ENCODE measurements at regions not wholly inside any gene's neighbourhood (a gene's known extent, or its start where the extent isn't known, plus 50 kb on each side); places are given as distances from the start of the nearest gene placed in this dataset.

DNA sequence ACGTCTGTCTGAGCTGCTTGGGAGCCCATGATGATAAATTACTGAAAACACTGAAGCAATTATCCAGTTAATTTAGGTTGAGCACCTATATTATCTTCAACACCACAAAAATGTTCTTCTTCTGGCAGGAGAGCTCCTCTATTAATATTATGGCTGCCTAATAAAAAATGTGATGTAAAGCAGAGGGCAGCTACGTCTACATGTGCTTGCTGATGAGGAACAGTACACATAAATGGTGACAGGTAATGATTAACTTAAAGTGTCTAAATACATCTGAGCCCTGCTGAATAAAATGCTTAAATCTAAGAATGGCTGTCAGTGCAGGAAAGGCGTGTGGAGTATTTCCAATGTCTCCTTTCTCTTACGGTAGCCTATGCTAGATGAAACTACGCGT, 131.3 kb upstream of the NR3C1 start (continued):
- TF ChIP-seq MAX (CRISPR knock-in tag; IDR thresholded peaks at IDR 0.05) (no peak), MLX (CRISPR knock-in tag; IDR thresholded peaks at IDR 0.05) (no peak)

GRCh38 chr5:143533978-143534760, 130.7 kb upstream of the NR3C1 start:
- Mint-ChIP-seq H3K4me3 (no peak overlapping the region), H3K36me3 (0 out of 2 replicates have a peak, but pooled peaks cover under 1% of the 10 kb centered on the region), H3K27me3 (ENCODE audit: low read depth) (no peaks in the 10 kb centered on the region; the same call in 1 of the 2 replicates), H3K9me3 (peaks cover 13% of the 10 kb centered on the region; the same call in 1 of the 2 replicates), H3K27ac (no peak overlapping the region), H3K4me1 (no peaks in the 10 kb centered on the region)
- ATAC-seq (no peak), DNase-seq (ENCODE audit: low spot score) (no peak)
- ChIA-PET CTCF (no interaction called here), POLR2A (no interaction called here)
- TF ChIP-seq, protein P1, sequence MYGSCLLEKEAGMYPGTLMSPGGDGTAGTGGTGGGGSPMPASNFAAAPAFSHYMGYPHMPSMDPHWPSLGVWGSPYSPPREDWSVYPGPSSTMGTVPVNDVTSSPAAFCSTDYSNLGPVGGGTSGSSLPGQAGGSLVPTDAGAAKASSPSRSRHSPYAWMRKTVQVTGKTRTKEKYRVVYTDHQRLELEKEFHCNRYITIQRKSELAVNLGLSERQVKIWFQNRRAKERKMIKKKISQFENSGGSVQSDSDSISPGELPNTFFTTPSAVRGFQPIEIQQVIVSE (CRISPR knock-in tag; IDR thresholded peaks at IDR 0.05; ENCODE audit: borderline replicate concordance), result no peak
- TF ChIP-seq ZNF121 (CRISPR knock-in tag; IDR thresholded peaks at IDR 0.05) (no peak), SMAD3 (CRISPR knock-in tag; IDR thresholded peaks at IDR 0.05; ENCODE audit: borderline replicate concordance) (no peak), RELA (CRISPR knock-in tag; IDR thresholded peaks at IDR 0.05; ENCODE audit: borderline replicate concordance) (no peak), IRF1 (CRISPR knock-in tag; IDR thresholded peaks at IDR 0.05) (no peak)

DNA sequence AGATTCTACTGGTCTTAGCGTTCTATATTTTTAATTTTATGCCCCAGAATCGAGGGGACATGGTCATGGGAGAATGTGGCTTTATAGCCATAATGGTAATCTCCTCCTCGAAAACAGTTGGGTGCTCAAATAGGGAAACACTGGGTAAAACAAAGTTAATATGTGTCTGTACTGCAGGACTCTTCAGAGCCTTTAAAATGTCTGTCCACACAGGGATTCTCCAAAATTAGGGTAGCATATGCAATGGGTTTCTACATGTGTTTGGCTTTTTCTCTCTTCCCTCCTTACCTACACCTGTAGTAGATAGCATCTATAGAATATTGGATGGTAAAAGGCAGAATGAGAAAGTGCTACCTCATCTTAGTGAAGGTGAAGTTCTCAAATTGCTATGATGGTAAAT, 130.0 kb upstream of the NR3C1 start:
- H3K4me3 Mint-ChIP-seq, result no peak overlapping the region
- no peak overlapping the region for H3K27ac Mint-ChIP-seq
- ChIA-PET POLR2A (no interaction called here), CTCF (no interaction called here)
- ATAC-seq (no peak), DNase-seq (ENCODE audit: low spot score) (no peak)
- no peaks in the 10 kb centered on the region for H3K36me3 Mint-ChIP-seq
- H3K27me3 Mint-ChIP-seq (ENCODE audit: low read depth), result no peaks in the 10 kb centered on the region; the same call in 1 of the 2 replicates
- peaks cover 9% of the 10 kb centered on the region; the same call in 1 of the 2 replicates for H3K9me3 Mint-ChIP-seq
- no peaks in the 10 kb centered on the region for H3K4me1 Mint-ChIP-seq
- TF ChIP-seq ZNF121 (CRISPR knock-in tag; IDR thresholded peaks at IDR 0.05) (no peak), SP1 (CRISPR knock-in tag; conservative IDR thresholded peaks at IDR 0.05) (no peak), NFE2L1 (CRISPR knock-in tag; IDR thresholded peaks at IDR 0.05) (no peak), ZNF532 (CRISPR knock-in tag; IDR thresholded peaks at IDR 0.05; ENCODE audit: borderline replicate concordance) (no peak), FOXP1 (CRISPR knock-in tag; IDR thresholded peaks at IDR 0.05; ENCODE audit: borderline replicate concordance) (no peak), ATF6 (CRISPR knock-in tag; IDR thresholded peaks at IDR 0.05) (no peak), ZNF416 (CRISPR knock-in tag; IDR thresholded peaks at IDR 0.05) (no peak), RORB (CRISPR knock-in tag; IDR thresholded peaks at IDR 0.05) (no peak), ELF4 (CRISPR knock-in tag; IDR thresholded peaks at IDR 0.05; ENCODE audit: low read depth) (no peak)
- TF ChIP-seq, protein P2, sequence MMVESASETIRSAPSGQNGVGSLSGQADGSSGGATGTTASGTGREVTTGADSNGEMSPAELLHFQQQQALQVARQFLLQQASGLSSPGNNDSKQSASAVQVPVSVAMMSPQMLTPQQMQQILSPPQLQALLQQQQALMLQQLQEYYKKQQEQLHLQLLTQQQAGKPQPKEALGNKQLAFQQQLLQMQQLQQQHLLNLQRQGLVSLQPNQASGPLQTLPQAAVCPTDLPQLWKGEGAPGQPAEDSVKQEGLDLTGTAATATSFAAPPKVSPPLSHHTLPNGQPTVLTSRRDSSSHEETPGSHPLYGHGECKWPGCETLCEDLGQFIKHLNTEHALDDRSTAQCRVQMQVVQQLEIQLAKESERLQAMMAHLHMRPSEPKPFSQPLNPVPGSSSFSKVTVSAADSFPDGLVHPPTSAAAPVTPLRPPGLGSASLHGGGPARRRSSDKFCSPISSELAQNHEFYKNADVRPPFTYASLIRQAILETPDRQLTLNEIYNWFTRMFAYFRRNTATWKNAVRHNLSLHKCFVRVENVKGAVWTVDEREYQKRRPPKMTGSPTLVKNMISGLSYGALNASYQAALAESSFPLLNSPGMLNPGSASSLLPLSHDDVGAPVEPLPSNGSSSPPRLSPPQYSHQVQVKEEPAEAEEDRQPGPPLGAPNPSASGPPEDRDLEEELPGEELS (CRISPR knock-in tag; IDR thresholded peaks at IDR 0.05), result no peak
- TF ChIP-seq, protein P3, sequence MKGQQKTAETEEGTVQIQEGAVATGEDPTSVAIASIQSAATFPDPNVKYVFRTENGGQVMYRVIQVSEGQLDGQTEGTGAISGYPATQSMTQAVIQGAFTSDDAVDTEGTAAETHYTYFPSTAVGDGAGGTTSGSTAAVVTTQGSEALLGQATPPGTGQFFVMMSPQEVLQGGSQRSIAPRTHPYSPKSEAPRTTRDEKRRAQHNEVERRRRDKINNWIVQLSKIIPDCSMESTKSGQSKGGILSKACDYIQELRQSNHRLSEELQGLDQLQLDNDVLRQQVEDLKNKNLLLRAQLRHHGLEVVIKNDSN (CRISPR knock-in tag; IDR thresholded peaks at IDR 0.05), result no peak
- TF ChIP-seq, protein P1 (CRISPR knock-in tag; IDR thresholded peaks at IDR 0.05; ENCODE audit: borderline replicate concordance), result no peak
